ENCODE measurements at regions not wholly inside any gene's neighbourhood (a gene's known extent, or its start where the extent isn't known, plus 50 kb on each side); places are given as distances from the start of the nearest gene placed in this dataset.

DNA sequence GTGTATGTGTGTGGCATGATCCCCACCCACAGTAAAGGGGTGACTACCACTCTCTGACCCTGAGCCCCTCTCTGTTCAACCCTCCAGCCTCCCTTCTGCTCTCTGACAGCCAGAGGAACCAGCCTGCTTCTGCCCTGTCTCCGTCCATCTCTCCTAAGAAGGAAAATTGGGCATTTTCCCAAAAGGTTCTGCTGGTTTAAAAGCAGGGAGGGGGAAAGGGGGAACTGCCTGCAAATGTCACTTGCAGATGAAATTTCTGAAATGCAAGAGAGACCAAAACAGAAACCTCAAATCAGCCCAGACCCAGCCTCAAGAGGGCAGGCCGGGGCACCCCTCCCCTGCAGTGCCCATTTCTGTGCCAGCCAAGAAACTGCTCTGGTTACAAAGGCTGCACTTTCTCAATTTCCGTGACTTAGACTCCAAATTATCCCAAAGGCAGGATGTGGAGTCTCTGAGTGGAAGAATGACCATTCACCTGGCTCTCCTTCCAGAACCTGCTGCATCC lies 197.9 kb downstream of the RBFOX3 start:
- intact Hi-C loops (cut with DNase I): no loop called here
- no peak for DNase-seq
- ATAC-seq: no peak

DNA sequence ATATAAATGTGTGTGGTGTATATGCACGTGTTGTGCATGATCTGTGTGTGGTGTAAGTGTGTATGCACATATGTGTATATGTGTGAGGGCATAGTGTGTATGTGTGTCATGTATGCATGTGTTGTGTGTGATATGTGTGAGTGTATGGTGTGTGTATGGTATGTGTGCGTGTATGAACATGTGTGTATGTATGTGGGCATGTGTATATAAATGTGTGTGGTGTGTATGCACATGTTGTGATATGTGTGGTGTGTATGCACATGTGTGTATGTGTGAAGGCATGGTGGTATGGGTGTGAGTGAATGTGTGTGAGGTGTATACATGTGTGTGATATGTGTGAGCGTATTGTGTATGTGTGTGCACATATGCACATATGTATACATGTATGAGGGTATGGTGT lies 198.7 kb downstream of the RBFOX3 start:
- no peak for DNase-seq
- intact Hi-C loops (cut with DNase I): no loop called here
- no peak for ATAC-seq

DNA sequence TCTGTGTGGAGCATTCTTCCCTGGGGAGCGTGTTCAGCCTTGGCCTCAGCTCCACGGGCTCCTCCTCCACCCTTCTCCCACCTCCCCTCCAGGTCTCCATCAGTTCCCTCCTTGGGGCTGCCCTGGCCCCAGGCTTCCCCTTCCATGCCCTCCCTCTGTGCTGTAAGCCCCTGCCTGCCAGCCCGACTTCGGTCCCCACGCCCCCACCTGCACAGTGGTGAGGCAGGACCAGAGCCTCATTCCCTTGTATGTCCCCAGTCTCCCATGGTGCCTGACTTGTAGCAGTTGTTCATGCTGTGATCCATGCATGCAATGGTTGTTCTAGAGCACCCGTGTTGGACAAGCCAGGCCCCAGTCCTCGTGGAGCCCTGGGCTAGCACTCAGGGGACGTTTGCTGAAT lies 199.4 kb downstream of the RBFOX3 start:
- DNase-seq (no peak), ATAC-seq (no peak)

DNA sequence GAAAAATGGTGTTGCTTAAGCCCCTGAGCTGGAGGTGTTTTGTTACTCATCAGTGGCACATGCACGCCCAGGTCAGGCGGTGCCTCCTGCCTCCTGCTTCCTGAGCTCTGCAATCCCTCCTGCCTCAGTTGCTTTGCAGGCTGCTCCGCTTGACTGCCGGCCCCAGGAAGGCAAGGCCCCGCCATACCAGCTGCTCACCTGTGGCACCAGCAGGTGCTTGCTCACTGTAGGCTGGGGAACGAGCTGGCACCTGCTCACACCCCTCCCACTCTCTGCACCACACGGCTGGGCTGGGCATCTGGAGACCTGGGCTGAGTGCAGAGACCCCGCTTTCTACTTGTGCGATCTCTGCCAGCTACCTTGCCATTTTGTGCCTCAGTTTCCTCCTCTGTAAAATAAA lies 200.2 kb downstream of the RBFOX3 start:
- no peak for ATAC-seq
- intact Hi-C loops (cut with DNase I): no loop called here
- no peak for DNase-seq

More for the DNA sequence above, 199.4 kb downstream of the RBFOX3 start:
- intact Hi-C loops (cut with DNase I): no loop called here

DNA sequence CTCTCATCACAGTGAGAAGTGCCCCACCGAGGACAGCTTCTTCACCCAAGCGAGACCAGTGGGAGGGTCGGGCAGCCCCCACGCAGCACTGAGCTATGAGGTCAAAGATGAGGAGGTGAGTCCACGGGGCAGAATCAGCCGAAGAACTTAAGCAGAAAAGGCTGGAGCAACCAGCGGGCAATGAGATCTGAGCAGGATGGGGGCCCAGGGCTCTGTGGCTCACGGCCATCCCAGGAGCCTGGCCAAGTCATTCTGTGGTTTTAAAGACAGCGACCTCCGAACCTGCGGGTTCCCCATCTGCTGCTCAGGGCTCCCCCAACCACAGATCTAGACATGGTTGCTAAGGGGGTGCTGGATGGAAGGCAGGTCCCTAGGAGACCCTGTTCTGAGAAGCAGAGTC lies 202.6 kb downstream of the RBFOX3 start:
- intact Hi-C loops (cut with DNase I): loop anchor here (10.0 kb wide), 1 partner anchor 297 kb away; no protein-coding TSS in a partner anchor
- DNase-seq (no peak), ATAC-seq (no peak)

DNA sequence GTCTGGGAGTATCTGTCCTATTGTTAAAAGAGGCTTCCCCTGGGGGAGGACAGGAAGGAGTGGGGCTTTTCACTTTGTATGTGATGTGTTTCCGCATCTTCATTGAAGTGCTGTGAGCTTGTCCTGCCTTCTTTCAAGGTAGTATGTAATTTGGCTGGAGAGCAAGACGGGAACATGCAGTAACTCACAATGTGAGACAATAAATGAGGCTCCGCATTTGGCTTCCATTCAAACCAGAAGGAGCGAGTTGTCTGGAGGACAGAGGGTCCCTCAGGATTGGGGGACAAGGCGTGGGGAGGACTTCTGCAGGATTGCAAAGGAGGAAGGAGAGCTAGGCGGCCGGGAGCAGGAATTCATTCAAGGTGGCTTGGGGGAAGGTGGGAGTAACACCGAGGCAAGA lies 203.5 kb downstream of the RBFOX3 start:
- intact Hi-C loops (cut with DNase I): loop anchor here (10.0 kb wide), 1 partner anchor 297 kb away; no protein-coding TSS in a partner anchor
- DNase-seq: no peak
- ATAC-seq: no peak

DNA sequence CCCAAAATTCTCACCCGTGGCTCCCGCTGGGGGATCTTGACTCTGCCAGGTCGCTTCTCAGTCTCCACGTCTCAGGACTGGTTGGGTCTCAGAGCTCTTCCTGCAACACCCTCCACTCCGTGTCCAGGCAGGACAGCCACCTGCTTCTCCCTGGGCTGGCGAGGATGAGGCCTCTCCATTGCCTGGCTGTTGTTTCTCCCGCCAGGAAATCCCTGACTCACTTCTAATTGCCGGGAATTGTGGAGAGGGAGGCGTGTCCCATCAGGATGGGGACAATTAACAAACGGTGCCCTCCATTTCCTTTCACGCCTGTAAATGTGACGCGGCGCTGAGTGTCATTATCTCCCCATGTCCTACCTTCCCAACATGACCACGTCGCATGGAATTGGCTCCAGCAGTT lies 204.5 kb downstream of the RBFOX3 start:
- ATAC-seq: no peak
- intact Hi-C loops (cut with DNase I): loop anchor here (10.0 kb wide), 1 partner anchor 298 kb away; no protein-coding TSS in a partner anchor
- DNase-seq: no peak

DNA sequence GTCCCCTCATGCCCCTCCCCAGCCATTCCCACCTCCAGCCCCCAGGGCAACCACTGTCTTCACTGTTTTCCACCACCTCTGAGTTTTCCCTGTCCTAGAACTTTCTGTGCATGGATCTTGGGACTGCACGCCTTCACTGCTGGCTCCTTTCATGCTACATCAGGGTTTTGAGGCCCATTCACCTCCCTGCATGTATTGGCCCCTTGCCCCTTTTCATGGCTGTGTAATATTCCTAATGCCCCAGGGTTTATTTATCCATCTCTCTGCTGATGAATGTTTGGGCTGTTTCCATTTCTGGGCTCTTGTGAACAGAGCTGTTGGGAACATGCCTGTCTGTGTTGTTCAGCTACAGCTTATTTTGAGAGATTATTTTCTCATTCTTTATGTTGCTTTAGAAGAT lies 205.0 kb downstream of the RBFOX3 start:
- DNase-seq (no peak), ATAC-seq (no peak)
- intact Hi-C loops (cut with DNase I): loop anchor here (10.0 kb wide), 1 partner anchor 299 kb away; no protein-coding TSS in a partner anchor

DNA sequence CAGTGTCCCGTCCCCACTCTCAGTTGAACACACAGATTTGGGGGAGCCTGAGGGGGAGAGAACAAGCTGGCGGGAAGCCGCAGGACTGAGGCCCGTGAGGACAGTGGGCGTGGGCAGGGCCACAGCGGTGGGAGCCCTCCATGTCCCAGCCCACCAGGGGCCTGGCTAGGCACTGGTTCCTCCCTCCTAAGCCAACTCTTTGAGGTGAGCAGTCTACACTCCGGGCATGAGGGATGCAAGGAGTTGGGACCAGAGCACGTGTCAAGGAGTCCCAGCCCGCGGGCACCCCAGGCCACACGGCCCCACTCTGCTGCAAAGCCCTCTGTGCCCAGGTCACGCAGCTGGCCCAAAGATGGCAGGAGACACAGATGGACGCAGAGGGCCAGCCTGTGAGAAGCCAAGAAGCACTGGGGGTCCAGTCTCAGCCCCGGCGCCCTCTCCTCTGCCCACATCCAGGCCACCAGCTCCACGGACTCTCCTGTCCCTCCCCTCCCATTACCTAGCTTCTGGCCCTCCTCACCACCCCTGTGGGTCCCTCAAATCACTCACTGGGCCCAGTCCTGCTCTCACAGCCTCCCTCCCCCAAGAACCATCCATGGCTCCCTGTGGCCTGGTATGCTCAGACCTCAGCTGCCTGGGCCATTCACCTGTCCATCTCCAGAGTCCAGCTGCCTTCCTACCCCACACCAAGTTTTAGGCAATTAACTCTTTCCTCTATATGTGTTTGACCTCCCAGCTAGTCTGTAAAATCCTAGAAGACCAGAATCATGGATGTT lies 206.5 kb downstream of the RBFOX3 start:
- intact Hi-C loops (cut with DNase I): loop anchor here (10.0 kb wide), 1 partner anchor 300 kb away; no protein-coding TSS in a partner anchor
- DNase-seq: no peak

DNA sequence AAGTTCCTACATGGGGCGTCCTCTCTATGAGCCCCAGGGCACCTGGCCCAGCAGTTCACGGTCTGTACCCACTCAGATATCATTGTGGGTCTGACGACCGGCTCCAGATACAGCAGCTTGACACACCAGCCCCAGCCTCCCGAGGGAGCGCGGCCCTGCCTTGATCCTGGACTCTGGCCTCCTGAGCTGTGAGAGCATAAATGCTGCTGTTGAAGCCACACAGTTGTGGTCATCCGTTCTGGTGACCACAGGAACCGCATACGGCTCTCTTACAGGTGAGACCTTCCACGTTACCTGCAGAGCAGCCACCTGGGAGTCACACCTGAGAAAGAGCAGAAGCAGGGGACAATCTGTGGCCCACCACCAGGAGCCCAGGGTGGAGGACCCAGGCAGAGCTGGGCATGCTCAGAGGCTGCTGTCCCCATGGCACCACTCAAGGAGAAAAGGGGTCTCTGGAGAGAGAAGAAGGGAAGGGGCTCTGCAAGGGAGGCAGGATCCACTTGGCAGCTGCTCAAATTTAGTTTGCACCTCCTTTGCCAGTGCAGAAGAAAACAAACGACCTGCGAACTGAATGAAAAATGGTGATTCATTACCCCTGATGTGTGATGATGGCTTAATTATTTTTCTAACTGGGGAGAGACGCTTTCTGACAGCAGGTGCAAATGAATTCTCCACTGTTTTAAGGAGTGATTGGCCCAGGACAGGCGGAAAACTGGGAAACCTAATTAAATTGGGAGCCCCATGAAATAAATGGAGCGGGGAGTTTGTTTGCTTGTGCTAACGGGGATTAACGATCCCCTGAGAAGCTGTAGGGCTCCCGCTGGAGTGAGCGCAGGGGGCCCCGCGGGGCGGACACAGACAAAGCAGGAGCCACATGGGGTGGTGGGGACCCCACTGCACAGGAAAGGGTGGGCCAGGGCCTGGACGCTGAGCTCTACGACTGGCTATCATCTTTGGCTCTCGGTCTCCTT lies 208.9 kb downstream of the RBFOX3 start:
- DNase-seq: no peak
- intact Hi-C loops (cut with DNase I): loop anchor here (10.0 kb wide), 1 partner anchor 303 kb away; no protein-coding TSS in a partner anchor
- ATAC-seq: peak in 1 of 2 donors; percentile 10

More for the DNA sequence above, 206.5 kb downstream of the RBFOX3 start:
- no peak for ATAC-seq

DNA sequence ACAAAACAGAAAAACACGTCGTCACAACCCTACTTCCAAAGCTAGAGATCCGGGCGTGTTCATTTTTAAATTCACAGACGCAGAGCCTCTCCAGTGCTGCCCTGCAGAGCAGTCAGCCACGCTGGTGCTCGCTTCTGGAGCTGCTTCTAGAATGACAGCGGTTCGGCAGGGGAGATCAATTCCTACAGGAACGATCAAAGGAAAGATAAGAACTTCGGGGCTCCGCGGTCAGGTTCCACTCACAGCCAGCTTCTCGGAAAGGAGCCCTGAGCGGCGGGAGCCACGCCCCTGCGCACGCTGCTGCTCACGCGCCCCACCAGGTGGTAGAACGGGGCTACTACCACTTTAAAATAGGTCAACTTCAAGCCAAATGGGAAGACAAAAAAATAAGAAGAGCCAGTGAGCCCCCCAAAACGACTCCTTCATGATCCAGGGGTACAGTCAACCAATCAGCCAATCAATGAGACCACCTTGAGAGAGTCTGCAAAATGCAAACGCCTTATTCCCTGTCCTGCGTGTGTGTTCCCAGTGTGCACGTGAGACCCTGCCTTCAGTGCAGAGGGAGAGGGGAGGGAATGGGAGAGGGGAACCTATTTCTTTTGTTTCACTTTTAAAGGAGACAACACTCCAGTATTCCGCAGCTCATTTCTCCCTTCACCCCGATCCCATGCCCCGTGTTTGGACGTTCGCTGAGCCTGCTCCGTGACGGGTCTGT lies 209.7 kb downstream of the RBFOX3 start:
- DNase-seq: peak; percentile 64
- intact Hi-C loops (cut with DNase I): loop anchor here (10.0 kb wide), 1 partner anchor 304 kb away; no protein-coding TSS in a partner anchor
- peak; percentile 76 to 80 for ATAC-seq

DNA sequence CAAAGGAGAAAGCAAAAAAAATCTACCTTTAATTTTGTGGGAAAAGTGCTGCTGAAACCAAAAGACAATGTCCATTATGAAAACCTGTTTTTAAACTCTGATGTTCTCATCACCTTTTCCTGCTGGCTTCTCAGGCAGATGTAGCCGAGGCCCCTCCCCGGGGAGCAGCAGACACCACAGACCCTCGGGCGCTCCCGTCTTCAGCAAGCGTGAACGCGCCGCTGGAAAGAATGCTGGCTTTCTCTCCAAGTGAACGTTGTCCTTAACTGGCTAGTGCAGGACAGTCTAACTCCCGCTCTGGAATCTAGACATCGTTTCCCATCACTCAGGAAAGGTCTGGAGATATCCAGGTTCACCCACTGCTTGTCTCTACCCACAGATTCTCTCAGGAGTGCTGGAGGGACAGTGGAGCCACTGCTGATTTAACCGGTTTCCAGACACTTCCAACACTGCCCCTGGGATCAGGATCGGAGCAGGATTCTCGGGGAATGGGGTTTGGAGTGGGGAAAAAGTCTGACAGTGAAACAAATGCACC lies 211.2 kb downstream of the RBFOX3 start:
- DNase-seq: no peak
- no peak for ATAC-seq
- intact Hi-C loops (cut with DNase I): loop anchor here (10.0 kb wide), 3 partner anchors 215 to 385 kb away; no protein-coding TSS in a partner anchor

DNA sequence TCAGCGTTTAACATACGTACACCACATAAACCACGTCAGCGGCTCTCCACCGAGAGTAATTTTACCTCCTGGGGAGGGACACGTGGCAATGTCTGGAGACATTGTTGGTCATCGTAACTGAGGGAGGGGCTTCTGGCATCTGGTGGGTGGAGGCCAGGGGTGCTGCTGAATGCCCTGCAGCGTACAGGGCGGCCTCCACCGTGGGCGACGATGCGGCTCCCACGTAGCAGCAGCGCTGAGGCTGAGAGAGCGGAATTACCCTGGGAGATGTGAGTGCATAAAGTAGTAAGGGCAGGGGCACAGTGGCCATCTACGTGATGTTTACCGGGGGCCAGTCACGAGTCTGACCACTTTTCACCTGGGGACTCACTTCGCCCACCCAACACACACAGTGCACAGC lies 212.4 kb downstream of the RBFOX3 start:
- ATAC-seq (no peak), DNase-seq (no peak)
- intact Hi-C loops (cut with DNase I): loop anchor here (10.0 kb wide), 2 partner anchors 214 to 384 kb away; no protein-coding TSS in a partner anchor

DNA sequence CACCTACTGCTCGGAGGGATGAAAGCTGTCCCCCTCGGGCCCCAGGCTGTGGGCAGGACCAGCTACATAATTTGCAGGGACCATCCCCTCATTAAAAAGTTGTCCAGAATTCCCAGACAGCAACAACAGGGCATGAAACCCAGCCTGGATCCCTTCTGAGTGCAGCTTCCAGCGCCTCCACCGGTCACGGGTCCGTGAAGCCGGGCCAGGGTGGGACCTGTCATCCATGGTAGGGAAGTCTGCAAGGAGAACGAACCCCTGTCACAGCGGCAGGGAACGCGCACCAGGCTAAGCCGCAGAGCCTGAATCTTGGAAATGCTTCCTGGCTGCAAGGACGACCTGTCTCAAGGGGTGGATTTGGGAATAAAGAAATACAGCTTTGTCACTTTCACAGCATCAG lies 214.2 kb downstream of the RBFOX3 start:
- DNase-seq (no peak), ATAC-seq (no peak)
- intact Hi-C loops (cut with DNase I): loop anchor here (10.0 kb wide), 2 partner anchors 212 to 382 kb away; no protein-coding TSS in a partner anchor

DNA sequence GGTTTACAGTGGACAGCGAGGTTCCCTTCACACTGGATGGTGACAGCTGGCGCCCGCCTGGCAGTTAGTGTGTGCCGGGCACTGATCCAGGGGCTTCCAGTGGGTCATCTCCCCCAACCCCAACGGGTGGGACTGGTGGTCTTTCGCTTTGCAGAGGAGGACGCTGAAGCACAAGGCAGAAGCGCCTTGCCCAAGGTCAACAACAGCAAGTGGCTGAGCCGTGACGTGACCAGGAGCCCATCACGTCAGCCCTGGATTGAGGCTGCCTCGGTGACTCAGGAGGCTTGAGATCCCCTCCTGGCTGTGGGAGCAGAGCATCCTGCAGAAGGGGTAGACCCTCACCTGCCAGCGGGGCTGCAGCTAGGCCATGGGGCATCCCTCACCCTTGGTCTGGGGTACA lies 215.3 kb downstream of the RBFOX3 start:
- ATAC-seq (no peak), DNase-seq (no peak)
- intact Hi-C loops (cut with DNase I): loop anchor here (10.0 kb wide), 2 partner anchors 211 to 381 kb away; no protein-coding TSS in a partner anchor

DNA sequence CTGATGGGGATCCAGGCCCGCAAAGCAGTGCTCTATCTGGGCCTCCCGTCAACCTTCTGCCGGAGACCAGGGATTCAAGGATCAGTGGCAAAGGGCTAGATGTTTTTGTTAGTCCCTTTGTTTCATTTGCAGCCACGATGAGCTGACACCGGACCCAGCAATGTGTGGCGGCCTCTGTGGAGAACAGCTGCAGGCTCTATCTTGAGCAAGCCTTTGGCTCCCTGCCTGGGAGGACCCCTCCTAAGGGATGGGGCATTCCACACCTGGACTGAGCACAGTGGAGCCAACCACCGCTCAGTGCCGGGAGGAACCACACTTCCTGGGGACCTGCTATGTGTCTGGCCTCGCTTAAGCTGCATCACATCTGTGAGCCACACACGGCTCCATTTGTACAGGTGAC lies 215.8 kb downstream of the RBFOX3 start:
- DNase-seq: no peak
- intact Hi-C loops (cut with DNase I): loop anchor here (10.0 kb wide), 2 partner anchors 210 to 380 kb away; no protein-coding TSS in a partner anchor
- ATAC-seq: no peak

DNA sequence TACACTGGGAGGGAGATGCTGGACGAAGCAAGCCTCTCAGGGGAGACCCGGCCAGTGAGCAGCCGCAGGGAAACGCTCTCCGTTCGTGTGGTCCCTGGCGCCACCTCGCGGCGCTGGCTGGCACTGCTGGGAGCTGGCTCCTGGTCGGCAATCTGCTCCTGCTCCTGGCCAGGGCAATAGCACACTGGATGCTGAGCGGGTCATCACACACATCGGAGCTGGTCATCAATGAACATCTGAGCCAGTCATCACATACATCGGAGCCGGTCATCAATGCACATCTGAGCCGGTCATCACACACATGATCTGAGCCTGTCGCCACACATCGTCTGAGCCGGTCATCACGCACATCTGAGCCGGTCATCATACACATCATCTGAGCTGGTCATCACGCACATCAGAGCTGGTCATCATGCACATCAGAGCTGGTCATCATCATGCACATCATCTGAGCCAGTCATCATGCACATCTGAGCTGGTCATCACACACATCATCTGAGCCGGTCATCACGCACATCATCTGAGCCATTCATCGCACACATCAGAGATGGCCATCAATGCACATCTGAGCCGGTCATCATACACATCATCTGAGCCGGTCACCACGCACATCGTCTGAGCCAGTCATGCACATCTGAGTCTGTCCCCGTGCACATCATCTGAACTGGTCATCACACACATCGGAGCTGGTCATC lies 217.3 kb downstream of the RBFOX3 start:
- DNase-seq (peak; percentile 83), ATAC-seq (peak; percentile 84)
- intact Hi-C loops (cut with DNase I): loop anchor here (5.0 to 10.0 kb wide), 3 partner anchors 209 to 379 kb away; no protein-coding TSS in a partner anchor

Data from left cardiac atrium (tissue), 4 donors.